A549 (cell line): ENCODE measurements at regions not wholly inside any gene's neighbourhood (a gene's known extent, or its start where the extent isn't known, plus 50 kb on each side); places are given as distances from the start of the nearest gene placed in this dataset.

Source experiments
- ATAC-seq, 2 experiments: fragments of 200-7000 bp in 1 of 2; fragments of >200 bp in 1 of 2; cut with Nextera tagmentation in 1 of 2; cut with Tn5 transposase in 1 of 2; 3 replicates each; pipeline versions ENCODE4 v1.8.0 to v1.9.1; 2018 to 2020; ENCODE audit warnings: mild to moderate bottlenecking in 1 of 2, moderate library complexity in 1 of 2
- CTCF ChIA-PET: fragments of 300-600 bp; sonication (Branson Sonifier 250); formaldehyde crosslinking; extraction: SDS; loops from one replicate; lab custom pipeline; 2021; ENCODE audit warnings: antibody characterized with exemption, inconsistent platforms; lab: Yijun Ruan, JAX
- POLR2A ChIA-PET: fragments of 350-600 bp; formaldehyde crosslinking; extraction: SDS; loops from one replicate; lab custom pipeline; 2021; ENCODE audit warnings: antibody characterized with exemption, inconsistent platforms; lab: Yijun Ruan, JAX
- DNase-seq, 2 experiments: peaks; one replicate each; pipeline versions ENCODE4 v3.0.0 to v3.0.0-alpha.2; 2011 to 2016; ENCODE audit warnings: low read depth in 1 of 2, low spot score in 1 of 2
- FAIRE-seq: peaks from 2 replicates; lab custom pipeline; 2011; peaks lifted over from hg19 to GRCh38; lab: Jason Lieb, UNC
- H3K27ac ChIP-seq, 2 experiments: fragments of >200 bp; sonication (Bioruptor Twin); formaldehyde crosslinking; 3 replicates each; pipeline ENCODE4 v1.5.1; 2016 to 2017
- H3K4me1 ChIP-seq: fragments of >200 bp; sonication (Bioruptor Twin); formaldehyde crosslinking; 3 replicates; pipeline ENCODE4 v1.6.1; 2016
- H3K4me2 ChIP-seq: fragments of >200 bp; sonication (Bioruptor Twin); formaldehyde crosslinking; 3 replicates; pipeline ENCODE4 v1.6.1; 2016
- H3K4me3 ChIP-seq: fragments of >200 bp; sonication (Bioruptor Twin); formaldehyde crosslinking; 3 replicates; pipeline ENCODE4 v1.5.1; 2016
- H3K9me3 ChIP-seq: fragments of >200 bp; sonication (Bioruptor Twin); formaldehyde crosslinking; 3 replicates; pipeline ENCODE4 v1.6.1; 2016
- CEBPB ChIP-seq, 2 experiments: fragments of >200 bp in 1 of 2; sonication (Bioruptor Twin) in 1 of 2; formaldehyde crosslinking in 1 of 2; IDR thresholded peaks; 2 replicates each; pipeline ENCODE4 v1.6.1; 2012 to 2016
- EP300 ChIP-seq, 2 experiments: fragments of >200 bp; sonication (Bioruptor Twin); formaldehyde crosslinking; IDR thresholded peaks; 2 replicates in 1 of 2; 3 replicates in 1 of 2; pipeline ENCODE4 v1.6.1; 2016 to 2017
- FOSL2 ChIP-seq, 2 experiments: fragments of 450-650 bp in 1 of 2; fragments of >200 bp in 1 of 2; sonication (Bioruptor Twin) in 1 of 2; formaldehyde crosslinking; IDR thresholded peaks; 2 replicates each; pipeline versions ENCODE4 v1.5.0 to v1.6.1; 2016 to 2020; ENCODE audit warnings: mild to moderate bottlenecking in 1 of 2, moderate library complexity in 1 of 2
- GATA3 ChIP-seq: IDR thresholded peaks from 2 replicates; pipeline ENCODE4 v1.6.1; 2012; ENCODE audit warnings: borderline replicate concordance
- HDAC2 ChIP-seq: fragments of 200-600 bp; sonication (generic); IDR thresholded peaks from 2 replicates; pipeline ENCODE4 v1.6.1; 2016
- HEYL ChIP-seq: fragments of 250-450 bp; sonication (Bioruptor Pico); IDR thresholded peaks from 2 replicates; pipeline ENCODE4 v1.8.0; 2021; ENCODE audit warnings: mild to moderate bottlenecking, moderate library complexity
- HOXB13 ChIP-seq: fragments of 250-450 bp; sonication (Bioruptor Pico); IDR thresholded peaks from 2 replicates; pipeline ENCODE4 v1.5.0; 2020; ENCODE audit warnings: low read depth, mild to moderate bottlenecking, moderate library complexity
- JUN ChIP-seq, 2 experiments: fragments of >200 bp; sonication (Bioruptor Twin); formaldehyde crosslinking; IDR thresholded peaks; 2 replicates in 1 of 2; 3 replicates in 1 of 2; pipeline ENCODE4 v1.6.1; 2016 to 2017
- JUNB ChIP-seq: fragments of >200 bp; sonication (Bioruptor Twin); formaldehyde crosslinking; IDR thresholded peaks from 2 replicates; pipeline ENCODE4 v1.6.1; 2016
- KDM1A ChIP-seq: fragments of 200-600 bp; sonication (generic); IDR thresholded peaks from 2 replicates; pipeline ENCODE4 v1.6.1; 2016; ENCODE audit warnings: low read depth, mild to moderate bottlenecking
- MAFK ChIP-seq: fragments of 450-650 bp; IDR thresholded peaks from 2 replicates; pipeline ENCODE4 v1.6.1; 2014; ENCODE audit not compliant: partially characterized antibody
- MAZ ChIP-seq: fragments of 150-350 bp; IDR thresholded peaks from 2 replicates; pipeline ENCODE4 v1.6.1; 2014; ENCODE audit warnings: antibody characterized with exemption, low read depth, low read length, borderline replicate concordance
- POLR2A ChIP-seq: IDR thresholded peaks from 2 replicates; pipeline ENCODE4 v1.6.1; 2012; ENCODE audit warnings: mild to moderate bottlenecking, low read length
- RAD21 ChIP-seq, 2 experiments: fragments of >200 bp in 1 of 2; sonication (Bioruptor Twin) in 1 of 2; formaldehyde crosslinking in 1 of 2; IDR thresholded peaks in 1 of 2; conservative IDR thresholded peaks in 1 of 2; 2 replicates in 1 of 2; 3 replicates in 1 of 2; pipeline ENCODE4 v1.6.1; 2012 to 2018; ENCODE audit warnings: inconsistent platforms in 1 of 2
- RARB ChIP-seq: fragments of 250-450 bp; sonication (Bioruptor Pico); IDR thresholded peaks from 2 replicates; pipeline ENCODE4 v1.8.0; 2021; ENCODE audit warnings: mild to moderate bottlenecking, moderate library complexity
- SMC3 ChIP-seq: fragments of >200 bp; sonication (Bioruptor Twin); formaldehyde crosslinking; IDR thresholded peaks from 3 replicates; pipeline ENCODE4 v1.6.1; 2018; ENCODE audit warnings: inconsistent platforms
- WGBS: methylation state at CpG from one replicate; pipeline ENCODE4 v1.1.6; 2017; ENCODE audit errors: missing lambda C conversion rate; 5-methylcytosine and 5-hydroxymethylcytosine counted together
- TF ChIP-seq, protein P1 (sequence below): fragments of >200 bp; sonication (Bioruptor Twin); formaldehyde crosslinking; IDR thresholded peaks from 3 replicates; pipeline ENCODE4 v1.6.1; 2016
- TF ChIP-seq, protein P2 (sequence below): IDR thresholded peaks from 2 replicates; pipeline ENCODE4 v1.6.1; 2012; ENCODE audit warnings: low read depth, borderline replicate concordance
- TF ChIP-seq, protein P3 (sequence below): IDR thresholded peaks from 2 replicates; pipeline ENCODE4 v1.6.1; 2012
- TF ChIP-seq, protein P4 (sequence below): fragments of 200-600 bp; sonication (generic); IDR thresholded peaks from 2 replicates; pipeline ENCODE4 v1.6.1; 2016; ENCODE audit warnings: antibody characterized with exemption, mild to moderate bottlenecking, moderate library complexity

DNA sequence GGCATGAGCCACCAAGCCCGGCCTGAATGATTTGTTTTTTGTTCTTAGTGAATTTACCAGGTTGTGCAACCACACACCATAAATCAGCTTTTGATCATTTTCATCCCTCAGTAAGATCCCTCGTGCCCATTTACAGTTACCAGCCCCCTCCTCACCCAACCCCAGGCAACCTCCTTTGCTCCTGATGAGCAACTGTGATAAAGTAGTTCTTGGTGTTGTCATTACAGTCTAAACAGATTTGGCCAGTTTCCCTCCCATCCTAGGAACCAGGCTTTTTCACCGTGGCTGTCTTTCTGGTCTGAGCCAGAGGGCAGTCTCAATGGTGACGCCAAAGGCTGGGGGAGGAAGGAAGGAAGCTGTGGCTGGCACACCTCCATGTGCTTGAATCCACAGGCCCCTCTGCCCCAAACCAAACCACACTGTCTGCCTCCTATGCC is 61.2 kb upstream of the WDFY2 start:
- CTCF ChIA-PET = interaction anchor here (1.0 kb wide), 1 partner anchor 96 kb away, joined by 3 read pairs; no protein-coding TSS in a partner anchor
- POLR2A ChIA-PET = interaction anchor here (1.1 to 4.0 kb wide), 2 partner anchors 19 to 71 kb away, joined by 3 to 34 read pairs; partner anchors contain the start of gene INTS6
- H3K4me1 ChIP-seq = peaks cover 68% of the 10 kb centered on the region
- H3K27ac ChIP-seq = peak overlapping the region; percentile 90 to 96
- no peak overlapping the region for H3K4me3 ChIP-seq
- H3K4me2 ChIP-seq = peak overlapping the region; percentile 66
- FAIRE-seq (no peak), ATAC-seq (peak; percentile 23 to 66; a peak in 3 of 6 replicates), DNase-seq (peak in 1 of 2 experiments; percentile 76)
- TF ChIP-seq, protein P1, sequence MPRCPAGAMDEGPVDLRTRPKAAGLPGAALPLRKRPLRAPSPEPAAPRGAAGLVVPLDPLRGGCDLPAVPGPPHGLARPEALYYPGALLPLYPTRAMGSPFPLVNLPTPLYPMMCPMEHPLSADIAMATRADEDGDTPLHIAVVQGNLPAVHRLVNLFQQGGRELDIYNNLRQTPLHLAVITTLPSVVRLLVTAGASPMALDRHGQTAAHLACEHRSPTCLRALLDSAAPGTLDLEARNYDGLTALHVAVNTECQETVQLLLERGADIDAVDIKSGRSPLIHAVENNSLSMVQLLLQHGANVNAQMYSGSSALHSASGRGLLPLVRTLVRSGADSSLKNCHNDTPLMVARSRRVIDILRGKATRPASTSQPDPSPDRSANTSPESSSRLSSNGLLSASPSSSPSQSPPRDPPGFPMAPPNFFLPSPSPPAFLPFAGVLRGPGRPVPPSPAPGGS = no peak
- TF ChIP-seq JUNB (peak; percentile 25; the same call in 1 of the 2 replicates), POLR2A (no peak), HOXB13 (no peak), RAD21 (conservative IDR thresholded peaks at IDR 0.05 in 1 of 2, IDR thresholded peaks at IDR 0.05 in 1 of 2) (peak in 1 of 2 experiments; percentile 27; a peak in 2 of 5 replicates), JUN (IDR thresholded peaks at IDR 0.05) (0 out of 5 replicates have a peak, but pooled peaks of 1 of the 2 experiments have one; percentile 21), KDM1A (no peak), GATA3 (peak; percentile 73), SMC3 (peak; percentile 19; the same call in 1 of the 3 replicates), CEBPB (IDR thresholded peaks at IDR 0.05) (peak; percentile 60 to 73), MAZ (no peak), EP300 (IDR thresholded peaks at IDR 0.05) (peak in 1 of 2 experiments; percentile 35; a peak in 1 of 5 replicates), HEYL (CRISPR knock-in tag) (no peak)
- TF ChIP-seq, protein P2, sequence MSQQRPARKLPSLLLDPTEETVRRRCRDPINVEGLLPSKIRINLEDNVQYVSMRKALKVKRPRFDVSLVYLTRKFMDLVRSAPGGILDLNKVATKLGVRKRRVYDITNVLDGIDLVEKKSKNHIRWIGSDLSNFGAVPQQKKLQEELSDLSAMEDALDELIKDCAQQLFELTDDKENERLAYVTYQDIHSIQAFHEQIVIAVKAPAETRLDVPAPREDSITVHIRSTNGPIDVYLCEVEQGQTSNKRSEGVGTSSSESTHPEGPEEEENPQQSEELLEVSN = no peak
- 6% methylated on average over 4 of the region's 4 CpGs for WGBS
- no peaks in the 10 kb centered on the region for H3K9me3 ChIP-seq

DNA sequence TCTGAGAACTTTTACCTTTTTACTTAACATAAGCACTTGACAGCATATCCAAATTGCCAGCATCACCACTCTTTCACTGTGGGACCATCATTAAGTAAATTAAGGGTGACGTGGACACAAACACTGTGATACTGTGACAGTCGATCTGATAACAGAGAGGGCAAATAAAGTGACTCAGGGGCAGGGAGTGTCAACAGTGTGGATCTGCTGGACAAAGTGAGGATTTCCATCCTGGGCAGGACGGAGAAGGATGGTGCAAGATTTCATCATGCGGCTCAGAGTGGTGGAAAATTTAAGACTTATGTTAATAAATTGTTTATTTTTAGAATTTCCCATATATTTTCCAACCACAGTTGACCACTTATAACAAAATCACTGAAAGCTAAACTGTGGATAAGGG is 60.0 kb upstream of the WDFY2 start:
- POLR2A ChIA-PET = interaction anchor here (4.0 kb wide), 1 partner anchor 72 kb away, joined by 34 read pairs; the partner anchor contains the start of gene INTS6
- Histone ChIP-seq H3K9me3 (no peaks in the 10 kb centered on the region), H3K4me3 (no peak overlapping the region), H3K4me2 (peak overlapping the region; percentile 66), H3K4me1 (peaks cover 60% of the 10 kb centered on the region), H3K27ac (peak overlapping the region; percentile 90 to 96)
- CTCF ChIA-PET = no interaction called here
- TF ChIP-seq GATA3 (peak; percentile 95), MAFK (no peak), JUNB (peak; percentile 64), HDAC2 (no peak), JUN (IDR thresholded peaks at IDR 0.05) (peak in 1 of 2 experiments; percentile 39; a peak in 1 of 5 replicates), FOSL2 (IDR thresholded peaks at IDR 0.05) (peak; percentile 61; the same call in 1 of the 2 replicates), FOSL2 (CRISPR knock-in tag; IDR thresholded peaks at IDR 0.05) (peak; percentile 76), RAD21 (conservative IDR thresholded peaks at IDR 0.05 in 1 of 2, IDR thresholded peaks at IDR 0.05 in 1 of 2) (no peak), EP300 (IDR thresholded peaks at IDR 0.05) (peak; percentile 40 to 46; a peak in 2 of 5 replicates), RARB (CRISPR knock-in tag) (no peak), CEBPB (IDR thresholded peaks at IDR 0.05) (peak; percentile 68 to 84)
- TF ChIP-seq, protein P3, sequence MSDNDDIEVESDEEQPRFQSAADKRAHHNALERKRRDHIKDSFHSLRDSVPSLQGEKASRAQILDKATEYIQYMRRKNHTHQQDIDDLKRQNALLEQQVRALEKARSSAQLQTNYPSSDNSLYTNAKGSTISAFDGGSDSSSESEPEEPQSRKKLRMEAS = 0 out of 2 replicates have a peak, but pooled peaks have one; percentile 41
- TF ChIP-seq, protein P4, sequence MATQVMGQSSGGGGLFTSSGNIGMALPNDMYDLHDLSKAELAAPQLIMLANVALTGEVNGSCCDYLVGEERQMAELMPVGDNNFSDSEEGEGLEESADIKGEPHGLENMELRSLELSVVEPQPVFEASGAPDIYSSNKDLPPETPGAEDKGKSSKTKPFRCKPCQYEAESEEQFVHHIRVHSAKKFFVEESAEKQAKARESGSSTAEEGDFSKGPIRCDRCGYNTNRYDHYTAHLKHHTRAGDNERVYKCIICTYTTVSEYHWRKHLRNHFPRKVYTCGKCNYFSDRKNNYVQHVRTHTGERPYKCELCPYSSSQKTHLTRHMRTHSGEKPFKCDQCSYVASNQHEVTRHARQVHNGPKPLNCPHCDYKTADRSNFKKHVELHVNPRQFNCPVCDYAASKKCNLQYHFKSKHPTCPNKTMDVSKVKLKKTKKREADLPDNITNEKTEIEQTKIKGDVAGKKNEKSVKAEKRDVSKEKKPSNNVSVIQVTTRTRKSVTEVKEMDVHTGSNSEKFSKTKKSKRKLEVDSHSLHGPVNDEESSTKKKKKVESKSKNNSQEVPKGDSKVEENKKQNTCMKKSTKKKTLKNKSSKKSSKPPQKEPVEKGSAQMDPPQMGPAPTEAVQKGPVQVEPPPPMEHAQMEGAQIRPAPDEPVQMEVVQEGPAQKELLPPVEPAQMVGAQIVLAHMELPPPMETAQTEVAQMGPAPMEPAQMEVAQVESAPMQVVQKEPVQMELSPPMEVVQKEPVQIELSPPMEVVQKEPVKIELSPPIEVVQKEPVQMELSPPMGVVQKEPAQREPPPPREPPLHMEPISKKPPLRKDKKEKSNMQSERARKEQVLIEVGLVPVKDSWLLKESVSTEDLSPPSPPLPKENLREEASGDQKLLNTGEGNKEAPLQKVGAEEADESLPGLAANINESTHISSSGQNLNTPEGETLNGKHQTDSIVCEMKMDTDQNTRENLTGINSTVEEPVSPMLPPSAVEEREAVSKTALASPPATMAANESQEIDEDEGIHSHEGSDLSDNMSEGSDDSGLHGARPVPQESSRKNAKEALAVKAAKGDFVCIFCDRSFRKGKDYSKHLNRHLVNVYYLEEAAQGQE = no peak
- TF ChIP-seq, protein P1 = 0 out of 3 replicates have a peak, but pooled peaks have one; percentile 17
- ATAC-seq (peak; percentile 83), FAIRE-seq (peak; percentile 67), DNase-seq (peak in 1 of 2 experiments; percentile 83)
- 5% methylated on average over 4 of the region's 4 CpGs for WGBS
